IMR-90 (cell line): ENCODE measurements at regions not wholly inside any gene's neighbourhood (a gene's known extent, or its start where the extent isn't known, plus 50 kb on each side); places are given as distances from the start of the nearest gene placed in this dataset.

Experiments
- ATAC-seq: fragments of 200-7000 bp; cut with Tn5 transposase; 2 replicates; pipeline ENCODE4 v1.9.1; 2020; ENCODE audit warnings: low read depth, mild to moderate bottlenecking, moderate library complexity
- BruUV-seq: library from RNA; stranded (reverse); fragments of 400-500 nt; replicated peaks from 2 replicates; lab custom pipeline; 2021; lab: Mats Ljungman, UMichigan
- CTCF ChIA-PET: fragments of 300-600 bp; formaldehyde crosslinking; extraction: SDS; loops from one replicate; lab custom pipeline; 2021; ENCODE audit warnings: antibody characterized with exemption; lab: Yijun Ruan, JAX
- POLR2A ChIA-PET: fragments of 300-600 bp; sonication (Branson Sonifier 250); formaldehyde crosslinking; loops from one replicate; lab custom pipeline; 2022; ENCODE audit warnings: antibody characterized with exemption; ENCODE audit not compliant: unreplicated experiment; lab: Charles Lee
- DNase-seq: peaks from one replicate; pipeline ENCODE4 v3.0.0; 2013
- H2AFZ ChIP-seq: replicated peaks from 2 replicates; pipeline ENCODE3; 2013; ENCODE audit warnings: low read length, mild to moderate bottlenecking; ENCODE audit not compliant: poor library complexity
- H2AK5ac ChIP-seq: 2 replicates; pipeline ENCODE4 v1.6.1; 2013; ENCODE audit warnings: low read depth, low read length, inconsistent platforms
- H2AK9ac ChIP-seq: replicated peaks from 2 replicates; pipeline ENCODE3; 2013; ENCODE audit warnings: mild to moderate bottlenecking, low read depth, low read length, moderate library complexity; ENCODE audit not compliant: poor library complexity
- H2BK120ac ChIP-seq: 2 replicates; pipeline ENCODE4 v1.6.1; 2013; ENCODE audit warnings: low read depth, low read length, inconsistent platforms
- H2BK15ac ChIP-seq: 3 replicates; pipeline ENCODE4 v1.6.1; 2013; ENCODE audit warnings: low read depth, low read length, inconsistent platforms
- H2BK20ac ChIP-seq: 2 replicates; pipeline ENCODE4 v1.6.1; 2013; ENCODE audit warnings: low read depth, mild to moderate bottlenecking, inconsistent platforms, low read length, moderate library complexity
- H2BK5ac ChIP-seq: 2 replicates; pipeline ENCODE4 v1.6.1; 2013; ENCODE audit warnings: mild to moderate bottlenecking, low read depth, low read length, inconsistent platforms; ENCODE audit not compliant: poor library complexity, severe bottlenecking
- H3K14ac ChIP-seq: replicated peaks from 2 replicates; pipeline ENCODE4 v1.6.1; 2013; ENCODE audit warnings: low read depth, low read length, inconsistent platforms
- H3K18ac ChIP-seq: 2 replicates; pipeline ENCODE4 v1.6.1; 2013; ENCODE audit warnings: low read depth, low read length, control low read depth
- H3K23ac ChIP-seq: 2 replicates; pipeline ENCODE4 v1.6.1; 2013; ENCODE audit warnings: low read depth, low read length, inconsistent platforms
- H3K27ac ChIP-seq: 2 replicates; pipeline ENCODE4 v1.5.1; 2013; ENCODE audit warnings: mild to moderate bottlenecking, control low read depth, low read length; ENCODE audit not compliant: insufficient read depth
- H3K27me3 ChIP-seq: 2 replicates; pipeline ENCODE4 v1.6.1; 2013; ENCODE audit warnings: low read length; ENCODE audit not compliant: control insufficient read depth, insufficient read depth
- H3K36me3 ChIP-seq: 2 replicates; pipeline ENCODE4 v1.6.1; 2013; ENCODE audit warnings: low read length, mixed read lengths; ENCODE audit not compliant: control insufficient read depth, insufficient read depth
- H3K4ac ChIP-seq: 2 replicates; pipeline ENCODE4 v1.6.1; 2013; ENCODE audit warnings: low read depth, low read length, inconsistent platforms
- H3K4me1 ChIP-seq: 2 replicates; pipeline ENCODE4 v1.6.1; 2013; ENCODE audit warnings: low read length, mixed read lengths; ENCODE audit not compliant: control insufficient read depth, insufficient read depth
- H3K4me2 ChIP-seq: 2 replicates; pipeline ENCODE4 v1.6.1; 2013; ENCODE audit warnings: low read depth, mild to moderate bottlenecking, control low read depth, low read length, moderate library complexity
- H3K4me3 ChIP-seq: 2 replicates; pipeline ENCODE4 v1.5.1; 2013; ENCODE audit warnings: low read depth, mild to moderate bottlenecking, control low read depth, low read length, moderate library complexity; ENCODE audit not compliant: insufficient read depth
- H3K56ac ChIP-seq: 2 replicates; pipeline ENCODE4 v1.6.1; 2013; ENCODE audit warnings: low read length, inconsistent platforms; ENCODE audit not compliant: insufficient read depth; ENCODE audit errors: extremely low read depth
- H3K79me1 ChIP-seq, 2 experiments: 2 replicates each; pipeline ENCODE4 v1.6.1; 2013; ENCODE audit warnings: low read length in 2 of 2, inconsistent platforms in 1 of 2, low read depth in 1 of 2
- H3K9ac ChIP-seq: 2 replicates; pipeline ENCODE4 v1.6.1; 2013; ENCODE audit warnings: low read depth, low read length, control low read depth
- H3K9me1 ChIP-seq: 2 replicates; pipeline ENCODE4 v1.6.1; 2013; ENCODE audit warnings: low read length, inconsistent platforms; ENCODE audit not compliant: insufficient read depth
- H3K9me3 ChIP-seq: 2 replicates; pipeline ENCODE4 v1.6.1; 2013; ENCODE audit warnings: low read length; ENCODE audit not compliant: control insufficient read depth, insufficient read depth
- H4K20me1 ChIP-seq: 2 replicates; pipeline ENCODE4 v1.6.1; 2013; ENCODE audit warnings: low read length, inconsistent platforms; ENCODE audit not compliant: insufficient read depth
- H4K5ac ChIP-seq: 2 replicates; pipeline ENCODE4 v1.6.1; 2013; ENCODE audit warnings: mild to moderate bottlenecking, low read depth, low read length, control low read depth
- H4K8ac ChIP-seq, 2 experiments: 2 replicates each; pipeline ENCODE4 v1.6.1; 2013; ENCODE audit warnings: low read depth in 2 of 2, low read length in 2 of 2, control low read depth in 1 of 2, inconsistent platforms in 1 of 2
- H4K91ac ChIP-seq: 2 replicates; pipeline ENCODE4 v1.6.1; 2013; ENCODE audit warnings: low read depth, low read length, inconsistent platforms; ENCODE audit not compliant: insufficient read depth
- BHLHE40 ChIP-seq: fragments of 150-350 bp; IDR thresholded peaks from 2 replicates; pipeline ENCODE4 v1.6.1; 2016; ENCODE audit warnings: mild to moderate bottlenecking, low read depth, low read length
- CEBPB ChIP-seq: IDR thresholded peaks from 2 replicates; pipeline ENCODE4 v1.6.1; 2012; ENCODE audit warnings: low read depth, low read length, improper control_type of control experiment
- CHD1 ChIP-seq: IDR thresholded peaks from 2 replicates; pipeline ENCODE4 v1.6.1; 2012; ENCODE audit warnings: low read depth, low read length, improper control_type of control experiment
- ELK1 ChIP-seq: fragments of 150-350 bp; IDR thresholded peaks from 2 replicates; pipeline ENCODE4 v1.6.1; 2016; ENCODE audit warnings: low read depth, mild to moderate bottlenecking, low read length, moderate library complexity, borderline replicate concordance
- FOS ChIP-seq: fragments of 150-350 bp; IDR thresholded peaks from 2 replicates; pipeline ENCODE4 v1.6.1; 2016; ENCODE audit warnings: low read depth, low read length
- MAFK ChIP-seq: IDR thresholded peaks from 2 replicates; pipeline ENCODE4 v1.6.1; 2012; ENCODE audit warnings: low read depth, low read length, improper control_type of control experiment
- MAZ ChIP-seq: IDR thresholded peaks from 2 replicates; pipeline ENCODE4 v1.6.1; 2012; ENCODE audit warnings: low read depth, mild to moderate bottlenecking, low read length, improper control_type of control experiment, moderate library complexity, borderline replicate concordance
- MXI1 ChIP-seq: IDR thresholded peaks from 2 replicates; pipeline ENCODE4 v1.6.1; 2012; ENCODE audit warnings: low read depth, mild to moderate bottlenecking, low read length, moderate library complexity, borderline replicate concordance
- NFE2L2 ChIP-seq: fragments of 150-350 bp; IDR thresholded peaks from 2 replicates; pipeline ENCODE4 v1.6.1; 2016; ENCODE audit warnings: low read depth, mild to moderate bottlenecking, low read length
- POLR2A ChIP-seq: IDR thresholded peaks from 2 replicates; pipeline ENCODE4 v1.6.1; 2012; ENCODE audit warnings: mild to moderate bottlenecking, low read depth, low read length
- RAD21 ChIP-seq: IDR thresholded peaks from 2 replicates; pipeline ENCODE4 v1.6.1; 2012; ENCODE audit warnings: low read length, improper control_type of control experiment
- RCOR1 ChIP-seq: IDR thresholded peaks from 2 replicates; pipeline ENCODE4 v1.6.1; 2012; ENCODE audit warnings: mild to moderate bottlenecking, low read length, improper control_type of control experiment; ENCODE audit not compliant: insufficient replicate concordance
- RFX5 ChIP-seq: IDR thresholded peaks from 2 replicates; pipeline ENCODE4 v1.8.0; 2012; ENCODE audit warnings: low read depth, mild to moderate bottlenecking, low read length, moderate library complexity
- SMC3 ChIP-seq: fragments of 150-350 bp; IDR thresholded peaks from 2 replicates; pipeline ENCODE4 v1.6.1; 2016; ENCODE audit warnings: low read depth, mild to moderate bottlenecking, antibody characterized with exemption, low read length, moderate library complexity
- WGBS, 2 experiments: methylation state at CpG; one replicate each; pipeline versions ENCODE4 v1.1.5 to v1.1.7; 2013; ENCODE audit warnings: missing lambda C conversion rate in 2 of 2; ENCODE audit not compliant: insufficient read length in 1 of 2; ENCODE audit errors: extremely low coverage in 2 of 2; 5-methylcytosine and 5-hydroxymethylcytosine counted together
- dilution Hi-C: fragments of 300-500 bp; cut with HindIII; formaldehyde crosslinking; loops from one replicate; pipeline ENCODE4 v1.14.3; 2018; ENCODE audit warnings: low sequenced_read_pairs; ENCODE audit not compliant: unreplicated experiment
- in situ Hi-C: fragments of 300-500 bp; cut with MboI; formaldehyde crosslinking; loops from 3 replicates; pipeline ENCODE4 v1.14.3; 2019; ENCODE audit warnings: low sequenced_read_pairs, inconsistent platforms, mixed read lengths
- intact Hi-C: fragments of 100-400 bp; cut with micrococcal nuclease; formaldehyde crosslinking; loops from 2 replicates; pipeline ENCODE4 v1.10.0; 2022
- TF ChIP-seq, protein P1 (sequence below): conservative IDR thresholded peaks from 2 replicates; pipeline ENCODE4 v1.5.1; 2012; ENCODE audit warnings: mild to moderate bottlenecking, low read depth, low read length, improper control_type of control experiment
- TF ChIP-seq, protein P2 (sequence below): fragments of 150-350 bp; IDR thresholded peaks from 2 replicates; pipeline ENCODE4 v1.6.1; 2017; ENCODE audit warnings: mild to moderate bottlenecking, antibody characterized with exemption, low read length, low read depth

- Histone ChIP-seq H3K18ac (no peak overlapping the region), H3K4ac (no peak overlapping the region), H4K8ac (no peak overlapping the region), H3K9me1 (no peaks in the 10 kb centered on the region), H2BK20ac (no peak overlapping the region), H3K27me3 (no peaks in the 10 kb centered on the region), H2BK15ac (no peak overlapping the region), H2AFZ (no peak overlapping the region), H3K14ac (no peak overlapping the region), H4K91ac (no peak overlapping the region), H2AK5ac (no peak overlapping the region), H3K9ac (no peak overlapping the region), H2BK5ac (no peak overlapping the region), H3K4me3 (no peak overlapping the region), H2BK120ac (no peak overlapping the region), H3K4me2 (no peak overlapping the region), H4K20me1 (no peaks in the 10 kb centered on the region), H3K56ac (no peak overlapping the region), H3K23ac (no peak overlapping the region), H2AK9ac (no peak overlapping the region), H3K9me3 (no peaks in the 10 kb centered on the region), H3K79me1 (no peaks in the 10 kb centered on the region), H3K36me3 (no peaks in the 10 kb centered on the region), H3K27ac (no peak overlapping the region), H4K5ac (no peak overlapping the region), H3K4me1 (no peaks in the 10 kb centered on the region)
- dilution Hi-C loops = no loop called here
- intact Hi-C loops = no loop called here
- DNase-seq = no peak
- WGBS, 2 experiments = 63% methylated on average over 3 of the region's 3 CpGs; no CpG with 5 or more reads in 1 of the 2 experiments
- in situ Hi-C loops = no loop called here
- POLR2A ChIA-PET = no interaction called here
- no TSS peak for BruUV-seq
- TF ChIP-seq, protein P1, sequence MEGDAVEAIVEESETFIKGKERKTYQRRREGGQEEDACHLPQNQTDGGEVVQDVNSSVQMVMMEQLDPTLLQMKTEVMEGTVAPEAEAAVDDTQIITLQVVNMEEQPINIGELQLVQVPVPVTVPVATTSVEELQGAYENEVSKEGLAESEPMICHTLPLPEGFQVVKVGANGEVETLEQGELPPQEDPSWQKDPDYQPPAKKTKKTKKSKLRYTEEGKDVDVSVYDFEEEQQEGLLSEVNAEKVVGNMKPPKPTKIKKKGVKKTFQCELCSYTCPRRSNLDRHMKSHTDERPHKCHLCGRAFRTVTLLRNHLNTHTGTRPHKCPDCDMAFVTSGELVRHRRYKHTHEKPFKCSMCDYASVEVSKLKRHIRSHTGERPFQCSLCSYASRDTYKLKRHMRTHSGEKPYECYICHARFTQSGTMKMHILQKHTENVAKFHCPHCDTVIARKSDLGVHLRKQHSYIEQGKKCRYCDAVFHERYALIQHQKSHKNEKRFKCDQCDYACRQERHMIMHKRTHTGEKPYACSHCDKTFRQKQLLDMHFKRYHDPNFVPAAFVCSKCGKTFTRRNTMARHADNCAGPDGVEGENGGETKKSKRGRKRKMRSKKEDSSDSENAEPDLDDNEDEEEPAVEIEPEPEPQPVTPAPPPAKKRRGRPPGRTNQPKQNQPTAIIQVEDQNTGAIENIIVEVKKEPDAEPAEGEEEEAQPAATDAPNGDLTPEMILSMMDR = no peak
- TF ChIP-seq SMC3 (no peak), CEBPB (no peak), FOS (no peak), MXI1 (no peak), NFE2L2 (no peak), BHLHE40 (no peak), RAD21 (no peak), ELK1 (no peak), MAFK (no peak), POLR2A (no peak), CHD1 (no peak), RCOR1 (no peak), MAZ (no peak), RFX5 (no peak)
- TF ChIP-seq, protein P2, sequence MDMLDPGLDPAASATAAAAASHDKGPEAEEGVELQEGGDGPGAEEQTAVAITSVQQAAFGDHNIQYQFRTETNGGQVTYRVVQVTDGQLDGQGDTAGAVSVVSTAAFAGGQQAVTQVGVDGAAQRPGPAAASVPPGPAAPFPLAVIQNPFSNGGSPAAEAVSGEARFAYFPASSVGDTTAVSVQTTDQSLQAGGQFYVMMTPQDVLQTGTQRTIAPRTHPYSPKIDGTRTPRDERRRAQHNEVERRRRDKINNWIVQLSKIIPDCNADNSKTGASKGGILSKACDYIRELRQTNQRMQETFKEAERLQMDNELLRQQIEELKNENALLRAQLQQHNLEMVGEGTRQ = no peak
- CTCF ChIA-PET = no interaction called here
- no peak for ATAC-seq
These were observed 288.9 kb downstream of the CDK5RAP2 start for GRCh38 chr9:120291050-120291449.
